ENCODE measurements at regions not wholly inside any gene's neighbourhood (a gene's known extent, or its start where the extent isn't known, plus 50 kb on each side); places are given as distances from the start of the nearest gene placed in this dataset.

GRCh38 chr5:121386334-121386733 is 465.3 kb upstream of the FTMT start:
- Histone ChIP-seq H3K4me2 (ENCODE audit: low read depth, low read length, poor library complexity, severe bottlenecking) (no peak overlapping the region), H3K79me2 (ENCODE audit: insufficient read depth, low read length) (no peaks in the 10 kb centered on the region), H3K36me3 (ENCODE audit: low read length) (no peaks in the 10 kb centered on the region), H3K27me3 (ENCODE audit: low read length) (no peaks in the 10 kb centered on the region), H3K27ac (ENCODE audit: low read depth, low read length) (no peak overlapping the region), H3K4me3 (ENCODE audit: insufficient read depth, low read length, poor library complexity, severe bottlenecking) (no peak overlapping the region), H3K9me3 (ENCODE audit: insufficient read depth, low read length) (no peaks in the 10 kb centered on the region), H3K9me2 (replicated peaks; ENCODE audit: insufficient read depth, low read length) (no peaks in the 10 kb centered on the region), H3F3A (ENCODE audit: insufficient read depth) (no peaks in the 10 kb centered on the region), H2AFZ (ENCODE audit: low read depth, low read length, severe bottlenecking) (no peak overlapping the region), H4K20me1 (ENCODE audit: low read depth, low read length) (no peaks in the 10 kb centered on the region), H3K9ac (ENCODE audit: low read length) (no peak overlapping the region)
- TF ChIP-seq CTCF (IDR thresholded peaks at IDR 0.05; ENCODE audit: insufficient read depth, low read length, poor library complexity, severe bottlenecking): no peak
- TF ChIP-seq EZH2phosphoT487 (conservative IDR thresholded peaks at IDR 0.05; ENCODE audit: low read length): no peak

GRCh38 chr5:121396716-121397115 is 455.0 kb upstream of the FTMT start:
- H3K9me2 ChIP-seq (replicated peaks; ENCODE audit: insufficient read depth, low read length): no peaks in the 10 kb centered on the region
- H3K4me3 ChIP-seq (ENCODE audit: insufficient read depth, low read length, poor library complexity, severe bottlenecking): no peak overlapping the region
- H3K4me2 ChIP-seq (ENCODE audit: low read depth, low read length, poor library complexity, severe bottlenecking): no peak overlapping the region
- TF ChIP-seq CTCF (IDR thresholded peaks at IDR 0.05; ENCODE audit: insufficient read depth, low read length, poor library complexity, severe bottlenecking): no peak
- TF ChIP-seq EZH2phosphoT487 (conservative IDR thresholded peaks at IDR 0.05; ENCODE audit: low read length): no peak
- no peak overlapping the region for H3K9ac ChIP-seq (ENCODE audit: low read length)
- H4K20me1 ChIP-seq (ENCODE audit: low read depth, low read length): no peaks in the 10 kb centered on the region
- H3F3A ChIP-seq (ENCODE audit: insufficient read depth): no peaks in the 10 kb centered on the region
- no peaks in the 10 kb centered on the region for H3K9me3 ChIP-seq (ENCODE audit: insufficient read depth, low read length)
- no peaks in the 10 kb centered on the region for H3K36me3 ChIP-seq (ENCODE audit: low read length)
- no peaks in the 10 kb centered on the region for H3K79me2 ChIP-seq (ENCODE audit: insufficient read depth, low read length)
- H2AFZ ChIP-seq (ENCODE audit: low read depth, low read length, severe bottlenecking): no peak overlapping the region
- H3K27ac ChIP-seq (ENCODE audit: low read depth, low read length): no peak overlapping the region
- H3K27me3 ChIP-seq (ENCODE audit: low read length): no peaks in the 10 kb centered on the region

- no peak overlapping the region for H2AFZ ChIP-seq (ENCODE audit: low read depth, low read length, severe bottlenecking)
These were observed 451.8 kb upstream of the FTMT start for GRCh38 chr5:121399879-121400278.

More at GRCh38 chr5:121399879-121400278, 451.8 kb upstream of the FTMT start:
- Histone ChIP-seq H3K4me2 (ENCODE audit: low read depth, low read length, poor library complexity, severe bottlenecking) (no peak overlapping the region), H3K36me3 (ENCODE audit: low read length) (no peaks in the 10 kb centered on the region), H3F3A (ENCODE audit: insufficient read depth) (no peaks in the 10 kb centered on the region), H3K27ac (ENCODE audit: low read depth, low read length) (no peak overlapping the region), H3K79me2 (ENCODE audit: insufficient read depth, low read length) (no peaks in the 10 kb centered on the region), H3K9me3 (ENCODE audit: insufficient read depth, low read length) (no peaks in the 10 kb centered on the region), H4K20me1 (ENCODE audit: low read depth, low read length) (no peaks in the 10 kb centered on the region), H3K4me3 (ENCODE audit: insufficient read depth, low read length, poor library complexity, severe bottlenecking) (no peak overlapping the region), H3K27me3 (ENCODE audit: low read length) (no peaks in the 10 kb centered on the region), H3K9ac (ENCODE audit: low read length) (no peak overlapping the region), H3K9me2 (replicated peaks; ENCODE audit: insufficient read depth, low read length) (no peaks in the 10 kb centered on the region)
- no peak for TF ChIP-seq EZH2phosphoT487 (conservative IDR thresholded peaks at IDR 0.05; ENCODE audit: low read length)
- TF ChIP-seq CTCF (IDR thresholded peaks at IDR 0.05; ENCODE audit: insufficient read depth, low read length, poor library complexity, severe bottlenecking): no peak

All from SU-DHL-6 (cell line).